Activated CD8-positive, alpha-beta T cell treated with anti-CD3 and anti-CD28 coated beads for 36 hours (primary cell): ENCODE measurements at regions not wholly inside any gene's neighbourhood (a gene's known extent, or its start where the extent isn't known, plus 50 kb on each side); places are given as distances from the start of the nearest gene placed in this dataset.

Experiments used
- ATAC-seq: fragments of 200-7000 bp; cut with Tn5 transposase; one replicate; pipeline ENCODE4 v1.10.0; 2021; ENCODE audit warnings: mild to moderate bottlenecking, moderate library complexity
- CTCF ChIA-PET: fragments of 350-600 bp; sonication (Branson Sonifier 250); formaldehyde crosslinking; loops from one replicate; lab custom pipeline; 2021; ENCODE audit warnings: antibody characterized with exemption; lab: Charles Lee
- POLR2A ChIA-PET: fragments of 350-600 bp; sonication (Branson Sonifier 250); formaldehyde crosslinking; loops from one replicate; lab custom pipeline; 2021; ENCODE audit warnings: antibody characterized with exemption; lab: Charles Lee
- DNase-seq: peaks from one replicate; pipeline ENCODE4 v3.0.0-alpha.2; 2020
- H3K27ac Mint-ChIP-seq: one replicate; pipeline ENCODE4 v1.8.0; 2021; ENCODE audit warnings: mild to moderate bottlenecking, mixed read lengths
- H3K27me3 Mint-ChIP-seq: one replicate; pipeline ENCODE4 v1.8.0; 2021; ENCODE audit warnings: mixed read lengths
- H3K36me3 Mint-ChIP-seq: one replicate; pipeline ENCODE4 v1.8.0; 2021; ENCODE audit warnings: low read depth, mixed read lengths
- H3K4me1 Mint-ChIP-seq: one replicate; pipeline ENCODE4 v1.8.0; 2021; ENCODE audit warnings: low read depth, mixed read lengths
- H3K4me3 Mint-ChIP-seq: one replicate; pipeline ENCODE4 v1.8.0; 2021; ENCODE audit warnings: mild to moderate bottlenecking, moderate library complexity, mixed read lengths
- H3K9me3 Mint-ChIP-seq: one replicate; pipeline ENCODE4 v1.8.0; 2021; ENCODE audit warnings: mixed read lengths
- CTCF ChIP-seq: fragments of 200-600 bp; IDR thresholded peaks from one replicate; pipeline ENCODE4 v1.8.0; 2022; ENCODE audit warnings: antibody characterized with exemption, mild to moderate bottlenecking
- intact Hi-C: fragments of 100-400 bp; cut with micrococcal nuclease; formaldehyde crosslinking; loops from one replicate; pipeline ENCODE4 v1.10.0; 2022

- no peak for TF ChIP-seq CTCF
- H3K27ac Mint-ChIP-seq = no peak overlapping the region
- H3K9me3 Mint-ChIP-seq = peaks cover 15% of the 10 kb centered on the region
- intact Hi-C loops = no loop called here
- ATAC-seq (no peak), DNase-seq (no peak)
- H3K36me3 Mint-ChIP-seq = no peaks in the 10 kb centered on the region
- peaks cover 7% of the 10 kb centered on the region for H3K4me1 Mint-ChIP-seq
- POLR2A ChIA-PET = no interaction called here
- CTCF ChIA-PET = interaction anchor here (4.1 kb wide), 1 partner anchor 10 kb away, joined by 17 read pairs; no protein-coding TSS in a partner anchor
- H3K4me3 Mint-ChIP-seq = no peak overlapping the region
- H3K27me3 Mint-ChIP-seq = peaks cover 1% of the 10 kb centered on the region
Measured at GRCh38 chr21:36640721-36641244, 58.1 kb upstream of the SIM2 start.

GRCh38 chr21:36641346-36641745 is 57.6 kb upstream of the SIM2 start:
- Mint-ChIP-seq H3K36me3 (no peaks in the 10 kb centered on the region), H3K4me1 (peaks cover 7% of the 10 kb centered on the region), H3K27ac (no peak overlapping the region), H3K4me3 (no peak overlapping the region), H3K9me3 (peaks cover 10% of the 10 kb centered on the region), H3K27me3 (peaks cover 1% of the 10 kb centered on the region)
- ChIA-PET POLR2A (no interaction called here), CTCF (interaction anchor here (4.1 kb wide), 1 partner anchor 11 kb away, joined by 17 read pairs; no protein-coding TSS in a partner anchor)
- ATAC-seq (no peak), DNase-seq (no peak)
- TF ChIP-seq CTCF = no peak
- intact Hi-C loops = no loop called here

- peaks cover 7% of the 10 kb centered on the region for H3K4me1 Mint-ChIP-seq
- peaks cover 3% of the 10 kb centered on the region for H3K27me3 Mint-ChIP-seq
- DNase-seq (no peak), ATAC-seq (no peak)
- intact Hi-C loops = no loop called here
- CTCF ChIA-PET = interaction anchor here (4.1 kb wide), 1 partner anchor 11 kb away, joined by 17 read pairs; no protein-coding TSS in a partner anchor
- no peak overlapping the region for H3K27ac Mint-ChIP-seq
- TF ChIP-seq CTCF = no peak
- H3K9me3 Mint-ChIP-seq = peaks cover 5% of the 10 kb centered on the region
- no peak overlapping the region for H3K4me3 Mint-ChIP-seq
- H3K36me3 Mint-ChIP-seq = no peaks in the 10 kb centered on the region
- POLR2A ChIA-PET = no interaction called here
Measured at GRCh38 chr21:36641886-36642285, 57.0 kb upstream of the SIM2 start.

- POLR2A ChIA-PET = no interaction called here
- no peaks in the 10 kb centered on the region for H3K36me3 Mint-ChIP-seq
- no peak overlapping the region for H3K4me3 Mint-ChIP-seq
- intact Hi-C loops = no loop called here
- CTCF ChIA-PET = interaction anchor here (4.1 kb wide), 1 partner anchor 12 kb away, joined by 17 read pairs; no protein-coding TSS in a partner anchor
- H3K27ac Mint-ChIP-seq = no peak overlapping the region
- H3K9me3 Mint-ChIP-seq = no peaks in the 10 kb centered on the region
- DNase-seq (no peak), ATAC-seq (no peak)
- peaks cover 7% of the 10 kb centered on the region for H3K4me1 Mint-ChIP-seq
- no peak for TF ChIP-seq CTCF
- H3K27me3 Mint-ChIP-seq = peaks cover 4% of the 10 kb centered on the region
Measured at GRCh38 chr21:36642777-36643176, 56.1 kb upstream of the SIM2 start.

GRCh38 chr21:36643374-36644250 is 55.3 kb upstream of the SIM2 start:
- CTCF ChIA-PET = interaction anchor here (4.1 kb wide), 1 partner anchor 13 kb away, joined by 17 read pairs; no protein-coding TSS in a partner anchor

More at GRCh38 chr21:36643374-36644250, 55.3 kb upstream of the SIM2 start:
- intact Hi-C loops = no loop called here
- ATAC-seq (no peak), DNase-seq (no peak)
- POLR2A ChIA-PET = interaction anchor here (0.7 kb wide), 1 partner anchor 69 kb away, joined by 3 read pairs; no protein-coding TSS in a partner anchor
- peaks cover 7% of the 10 kb centered on the region for H3K4me1 Mint-ChIP-seq
- H3K27ac Mint-ChIP-seq = no peak overlapping the region
- no peaks in the 10 kb centered on the region for H3K9me3 Mint-ChIP-seq
- no peak for TF ChIP-seq CTCF
- no peaks in the 10 kb centered on the region for H3K36me3 Mint-ChIP-seq
- peaks cover 4% of the 10 kb centered on the region for H3K27me3 Mint-ChIP-seq
- no peak overlapping the region for H3K4me3 Mint-ChIP-seq
